NCI-H146 treated with DMSO at 0.1 percent for 48 hours (cell line): ENCODE measurements at regions not wholly inside any gene's neighbourhood (a gene's known extent, or its start where the extent isn't known, plus 50 kb on each side); places are given as distances from the start of the nearest gene placed in this dataset.

Experiments
- DNase-seq: peaks from one replicate; lab custom pipeline; 2025; ENCODE audit not compliant: unreplicated experiment; lab: John Stamatoyannopoulos, UW

DNA sequence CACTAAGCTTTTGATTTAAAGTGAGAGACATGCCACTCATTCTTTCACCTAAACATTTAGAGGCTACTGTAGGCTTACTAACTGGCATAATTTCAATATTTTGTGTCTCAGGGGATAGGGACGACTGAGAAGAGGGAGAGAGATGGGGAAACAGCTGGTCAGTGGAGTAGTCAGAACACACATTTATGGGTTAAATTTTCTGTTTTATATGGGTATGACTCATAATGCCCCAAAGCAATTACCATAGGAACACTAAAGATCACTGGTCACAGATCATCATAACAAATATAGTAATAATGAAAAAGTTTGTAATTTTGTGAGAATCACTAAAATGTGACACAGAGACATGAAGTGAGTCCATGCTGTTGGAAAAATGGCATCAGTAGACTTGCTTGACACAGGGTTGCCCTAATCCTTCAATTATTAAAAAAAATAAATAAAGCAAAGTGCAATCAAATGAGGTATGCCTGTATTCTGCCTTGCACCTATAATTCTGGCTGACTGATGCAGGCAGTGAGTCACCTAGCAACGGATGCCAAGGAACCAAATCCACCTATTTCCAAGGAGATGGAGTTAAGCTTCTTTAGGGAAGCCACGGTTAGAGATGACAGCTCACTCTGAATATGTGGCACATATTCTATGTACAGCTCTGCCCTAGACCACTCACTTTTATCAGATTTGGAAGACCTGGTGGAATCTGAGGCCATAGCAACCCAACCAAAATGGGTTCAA is 166.1 kb downstream of the MARCHF11 start:
- DNase-seq: no peak

DNA sequence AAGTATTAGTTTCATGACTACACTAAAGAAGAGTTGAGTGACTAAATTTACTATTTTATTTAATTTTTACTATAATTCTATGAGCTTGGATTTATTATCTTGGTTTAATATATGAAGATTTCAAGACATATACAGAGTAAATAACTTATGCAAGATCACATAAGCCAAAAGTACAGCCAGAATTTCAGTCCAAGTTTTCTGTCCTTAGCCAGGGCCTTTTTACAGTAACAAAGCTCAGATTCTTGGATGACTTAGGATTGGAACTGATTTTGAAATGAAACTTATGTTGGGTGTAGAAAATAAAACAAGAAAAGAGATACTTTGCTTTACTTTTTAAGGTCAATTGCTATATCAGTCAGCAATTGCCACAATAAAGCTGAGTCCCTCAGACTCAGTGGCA is 170.3 kb downstream of the MARCHF11 start:
- DNase-seq: no peak

DNA sequence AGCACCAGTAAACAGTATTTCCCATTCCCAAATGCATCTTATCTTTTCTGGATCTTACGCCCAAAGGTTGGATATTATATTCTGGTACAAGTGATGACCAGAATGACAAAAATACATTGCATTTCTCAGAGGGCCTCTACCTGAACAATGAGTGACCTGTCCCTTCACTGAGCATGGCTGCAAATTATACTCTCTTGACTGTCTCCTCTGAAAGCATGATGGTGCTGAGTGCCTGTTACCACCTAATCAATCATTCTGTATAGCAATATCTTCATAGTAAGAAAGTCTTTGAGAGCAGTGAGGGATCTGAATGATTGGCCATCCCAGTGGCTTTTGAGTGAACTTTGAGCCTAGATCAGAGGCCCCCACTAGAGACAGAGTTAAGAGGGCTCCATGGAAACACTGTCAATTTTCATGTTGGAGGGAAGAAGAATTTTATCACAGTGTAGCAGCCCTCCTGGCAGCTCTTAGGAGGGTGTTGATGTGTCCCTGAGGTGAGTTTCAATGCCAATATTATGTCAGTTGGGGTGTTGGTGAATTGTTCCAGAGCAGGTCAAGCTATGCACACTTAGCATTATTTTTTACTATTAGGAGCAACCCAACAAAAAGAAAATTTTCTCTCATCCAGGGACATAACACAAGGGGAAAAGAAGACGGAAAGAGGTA is 171.7 kb downstream of the MARCHF11 start:
- no peak for DNase-seq

DNA sequence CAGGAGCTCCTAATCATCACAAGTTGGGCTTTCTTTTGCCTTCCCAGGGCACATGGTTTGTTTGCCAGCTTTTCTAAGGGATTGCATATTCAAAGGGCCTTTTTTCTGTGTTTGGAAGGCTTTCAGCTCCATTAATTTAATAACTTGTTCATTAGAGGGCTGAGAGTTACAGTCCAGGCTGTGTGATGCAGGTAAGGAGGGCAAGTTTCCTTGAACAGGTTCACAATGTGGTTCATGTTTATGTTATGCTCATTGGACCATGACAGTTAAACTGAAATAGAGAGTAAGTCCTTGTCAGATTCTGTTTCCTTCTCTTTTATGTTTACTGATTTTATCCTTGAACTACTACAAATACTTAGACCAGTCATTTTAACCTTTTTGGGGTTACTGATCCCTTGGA is 174.4 kb downstream of the MARCHF11 start:
- no peak for DNase-seq

DNA sequence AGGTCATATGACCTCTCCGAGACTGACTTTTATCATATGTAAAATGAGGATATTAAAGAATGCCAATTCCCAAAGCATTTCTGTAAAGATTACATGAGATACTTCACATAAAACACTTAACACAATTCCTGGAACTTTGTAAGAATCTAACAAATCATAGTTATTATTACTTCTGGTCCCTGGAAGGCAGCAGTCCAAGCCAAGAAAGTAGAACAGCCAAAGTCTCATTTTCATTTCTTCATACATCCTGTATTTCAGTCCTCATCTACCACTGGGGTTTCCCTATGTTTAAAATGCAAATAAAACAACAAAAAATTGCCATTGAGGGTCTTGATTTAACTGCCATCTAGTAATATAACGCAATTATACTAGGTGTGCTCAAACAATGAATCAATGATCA is 179.5 kb downstream of the MARCHF11 start:
- DNase-seq: no peak

DNA sequence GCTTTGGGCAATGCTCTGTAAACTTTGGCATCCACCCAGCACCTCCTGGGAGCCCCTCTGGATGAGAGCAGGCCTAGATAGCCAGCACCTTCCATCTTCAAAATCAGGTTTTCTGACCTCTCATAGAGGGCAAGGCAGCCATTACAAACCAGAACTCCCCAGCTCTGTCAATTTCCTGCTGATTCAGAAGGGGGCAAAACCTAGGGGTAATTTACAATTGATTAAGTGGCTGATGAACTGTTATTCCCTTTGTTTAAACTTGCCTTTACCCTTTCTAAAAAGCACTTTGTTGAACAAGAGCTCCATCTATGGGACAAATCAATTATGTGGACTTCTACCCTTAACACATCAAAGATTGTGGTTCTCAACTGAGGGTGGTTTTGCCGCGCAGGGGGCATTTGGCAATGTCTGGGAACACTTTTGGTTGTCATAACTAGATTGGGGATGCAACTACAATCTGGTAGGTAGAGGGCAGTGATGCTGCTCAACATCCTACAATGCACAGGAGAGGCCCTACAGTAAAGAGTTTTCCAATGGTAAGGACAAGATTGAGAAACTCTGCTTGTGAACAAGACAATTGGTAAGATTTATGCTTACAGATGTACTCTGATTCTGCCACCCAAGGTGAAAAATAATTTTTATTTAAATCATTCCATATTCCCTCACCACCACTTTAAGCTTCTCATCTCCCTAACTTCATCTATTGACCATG is 184.1 kb downstream of the MARCHF11 start:
- DNase-seq: peak; percentile 17

DNA sequence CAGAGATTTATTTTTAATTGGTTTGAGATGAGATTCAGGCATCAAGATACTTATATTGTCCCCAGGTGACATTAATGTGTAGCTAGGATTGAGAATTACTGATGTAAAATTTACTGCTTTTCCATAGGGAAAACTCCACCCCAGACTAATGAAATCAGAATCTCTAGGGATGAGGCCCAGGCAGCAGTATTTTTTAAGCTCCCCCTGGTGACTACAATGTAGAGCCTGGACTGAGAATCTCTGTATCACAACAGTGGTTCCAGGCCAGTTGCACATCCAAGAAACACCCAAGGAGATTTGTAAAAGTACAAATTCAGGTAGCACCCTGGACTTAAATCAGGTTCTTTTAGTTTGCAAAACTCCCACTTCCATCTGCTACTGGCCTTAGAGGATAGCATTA is 185.7 kb downstream of the MARCHF11 start:
- no peak for DNase-seq

DNA sequence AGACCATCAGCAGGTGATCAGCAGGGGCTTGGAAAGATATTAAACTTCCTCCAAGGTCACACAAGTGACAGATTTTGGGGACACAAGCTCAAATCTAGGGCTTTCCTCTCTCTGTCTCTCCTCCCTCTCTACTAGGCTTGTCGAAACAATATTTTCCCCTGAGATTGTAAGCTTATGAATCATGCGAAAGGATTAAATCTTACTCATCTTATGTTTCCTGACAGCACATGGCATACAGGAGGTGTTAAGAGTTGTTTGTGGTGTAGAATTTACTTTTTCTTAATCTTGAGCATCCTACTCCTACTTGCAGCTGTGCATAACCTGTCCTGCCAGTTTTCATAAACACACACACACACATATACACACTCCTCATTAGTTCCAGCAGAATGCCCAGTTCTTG is 186.3 kb downstream of the MARCHF11 start:
- no peak for DNase-seq

DNA sequence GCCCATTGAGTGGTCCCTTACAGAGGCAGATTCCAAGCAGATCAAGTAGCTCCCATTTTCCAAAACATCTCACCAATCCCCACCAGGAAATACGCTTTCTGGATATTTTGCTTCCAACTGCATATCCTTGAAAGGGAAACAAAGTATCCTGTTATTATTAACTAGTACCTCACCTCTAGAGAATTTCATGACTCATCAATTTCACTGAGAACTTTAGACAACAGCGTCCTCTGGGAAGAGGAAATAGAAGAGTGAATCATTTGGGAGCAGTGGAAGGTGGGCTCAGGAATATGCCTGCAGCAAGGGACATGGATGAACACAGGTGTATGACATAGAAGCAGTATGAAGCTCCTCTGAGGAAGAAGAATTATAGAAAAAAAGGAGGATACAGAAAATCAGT is 186.7 kb downstream of the MARCHF11 start:
- no peak for DNase-seq

DNA sequence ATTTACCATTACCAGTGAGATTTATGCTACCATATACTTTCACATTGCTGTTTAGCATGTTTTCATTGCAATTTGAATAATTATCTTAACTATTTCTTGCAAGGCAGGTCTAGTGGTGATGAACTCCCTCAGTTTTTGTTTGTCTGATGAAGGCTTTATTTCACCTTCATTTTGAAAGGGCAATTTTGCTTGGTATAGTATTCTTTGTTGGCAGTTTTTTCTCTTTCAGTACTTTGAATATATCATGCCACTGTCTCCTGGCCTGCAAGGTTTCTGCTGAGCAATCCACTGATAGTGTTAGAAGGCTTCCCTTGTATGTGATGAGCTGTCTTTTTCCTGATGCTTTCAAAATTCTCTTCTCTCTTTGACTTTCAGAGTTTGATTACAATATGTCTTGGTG is 188.0 kb downstream of the MARCHF11 start:
- DNase-seq: no peak
